ENCODE measurements at regions not wholly inside any gene's neighbourhood (a gene's known extent, or its start where the extent isn't known, plus 50 kb on each side); places are given as distances from the start of the nearest gene placed in this dataset.

- Histone ChIP-seq H3K79me2 (ENCODE audit: insufficient read depth) (no peaks in the 10 kb centered on the region), H3K27me3 (ENCODE audit: insufficient read depth) (no peaks in the 10 kb centered on the region; the same call in 1 of the 2 replicates), H3K9me3 (no peaks in the 10 kb centered on the region), H3K27ac (ENCODE audit: low read depth in 2 of 2, low read length in 1 of 2) (no peak overlapping the region), H3K4me3 (ENCODE audit: low read depth in 2 of 2, low read length in 1 of 2) (no peak overlapping the region), H3K9me2 (no peaks in the 10 kb centered on the region), H3K36me3 (replicated peaks in 1 of 2; ENCODE audit: control insufficient read depth in 1 of 2, insufficient read depth in 2 of 2, low read length in 1 of 2) (no peaks in the 10 kb centered on the region), H3K9ac (no peak overlapping the region), H3F3A (replicated peaks; ENCODE audit: insufficient read depth) (no peaks in the 10 kb centered on the region), H3K4me1 (ENCODE audit: control insufficient read depth in 1 of 2, insufficient read depth in 2 of 2, low read depth in 1 of 2, low read length in 1 of 2) (peaks cover 0 to 15% of the 10 kb centered on the region in 2 experiments; a peak in 2 of 4 replicates), H3K4me2 (no peak overlapping the region), H4K20me1 (ENCODE audit: insufficient read depth) (no peaks in the 10 kb centered on the region), H2AFZ (ENCODE audit: low read depth) (no peak overlapping the region)
- DNase-seq: no peak
- ChIA-PET POLR2A (no interaction called here), CTCF (no interaction called here)
- WGBS (ENCODE audit: low lambda C conversion rate): 12% methylated on average over 3 of the region's 3 CpGs
- TF ChIP-seq RAD21 (IDR thresholded peaks at IDR 0.05; ENCODE audit: low read length) (no peak), RFX5 (IDR thresholded peaks at IDR 0.05; ENCODE audit: low read length) (no peak), RCOR1 (IDR thresholded peaks at IDR 0.05; ENCODE audit: low read length) (no peak), TAF1 (IDR thresholded peaks at IDR 0.05; ENCODE audit: borderline replicate concordance, low read depth, low read length) (no peak), YY1 (IDR thresholded peaks at IDR 0.05; ENCODE audit: low read depth) (no peak), FOSL2 (IDR thresholded peaks at IDR 0.05; ENCODE audit: borderline replicate concordance, low read depth) (no peak), PBX3 (IDR thresholded peaks at IDR 0.05) (no peak), CTCF (IDR thresholded peaks at IDR 0.05) (no peak), CHD2 (IDR thresholded peaks at IDR 0.05; ENCODE audit: low read length, partially characterized antibody) (no peak), FOXJ3 (CRISPR knock-in tag; IDR thresholded peaks at IDR 0.05) (no peak), NRF1 (IDR thresholded peaks at IDR 0.05; ENCODE audit: low read depth, low read length) (no peak), EP300 (IDR thresholded peaks at IDR 0.05; ENCODE audit: borderline replicate concordance in 1 of 2, low read depth in 1 of 2, low read length in 1 of 2) (no peak), POLR2AphosphoS5 (IDR thresholded peaks at IDR 0.05; ENCODE audit: low read depth, low read length) (no peak), TCF12 (IDR thresholded peaks at IDR 0.05) (no peak)
Observed at GRCh38 chr12:64944966-64945365, 120.5 kb downstream of the TBC1D30 start.

GRCh38 chr12:64946132-64946829, 121.8 kb downstream of the TBC1D30 start:
- Histone ChIP-seq H3K9me2 (no peaks in the 10 kb centered on the region), H3K36me3 (replicated peaks in 1 of 2; ENCODE audit: control insufficient read depth in 1 of 2, insufficient read depth in 2 of 2, low read length in 1 of 2) (no peaks in the 10 kb centered on the region), H3K9me3 (no peaks in the 10 kb centered on the region), H3K27me3 (ENCODE audit: insufficient read depth) (no peaks in the 10 kb centered on the region; the same call in 1 of the 2 replicates), H3K4me2 (no peak overlapping the region), H3K4me3 (ENCODE audit: low read depth in 2 of 2, low read length in 1 of 2) (no peak overlapping the region), H3K27ac (ENCODE audit: low read depth in 2 of 2, low read length in 1 of 2) (peak overlapping the region in 1 of 2 experiments; percentile 91; a peak in 2 of 4 replicates), H3K4me1 (ENCODE audit: control insufficient read depth in 1 of 2, insufficient read depth in 2 of 2, low read depth in 1 of 2, low read length in 1 of 2) (peaks cover 0 to 15% of the 10 kb centered on the region in 2 experiments; a peak in 2 of 4 replicates), H3K79me2 (ENCODE audit: insufficient read depth) (no peaks in the 10 kb centered on the region), H3F3A (replicated peaks; ENCODE audit: insufficient read depth) (no peaks in the 10 kb centered on the region), H4K20me1 (ENCODE audit: insufficient read depth) (no peaks in the 10 kb centered on the region), H3K9ac (no peak overlapping the region), H2AFZ (ENCODE audit: low read depth) (no peak overlapping the region)
- ChIA-PET POLR2A (interaction anchor here (1.1 kb wide), 1 partner anchor 14 kb away, joined by 3 read pairs; no protein-coding TSS in a partner anchor), CTCF (no interaction called here)
- DNase-seq: peak; percentile 69
- WGBS (ENCODE audit: low lambda C conversion rate): 15% methylated on average over 5 of the region's 5 CpGs
- TF ChIP-seq EZH2phosphoT487 (IDR thresholded peaks at IDR 0.05; ENCODE audit: borderline replicate concordance, low read depth) (no peak), YY1 (IDR thresholded peaks at IDR 0.05; ENCODE audit: low read depth) (no peak), GATA2 (CRISPR knock-in tag; IDR thresholded peaks at IDR 0.05) (peak; percentile 66), CTCF (IDR thresholded peaks at IDR 0.05) (no peak), EP300 (IDR thresholded peaks at IDR 0.05; ENCODE audit: borderline replicate concordance in 1 of 2, low read depth in 1 of 2, low read length in 1 of 2) (peak in 1 of 2 experiments; percentile 54; a peak in 2 of 4 replicates), MEF2A (IDR thresholded peaks at IDR 0.05; ENCODE audit: borderline replicate concordance, low read depth) (no peak), TEAD4 (IDR thresholded peaks at IDR 0.05; ENCODE audit: borderline replicate concordance, insufficient read depth) (no peak), IRF3 (IDR thresholded peaks at IDR 0.05; ENCODE audit: low read depth, low read length) (no peak), USF1 (IDR thresholded peaks at IDR 0.05; ENCODE audit: borderline replicate concordance, low read depth) (no peak), FOXM1 (IDR thresholded peaks at IDR 0.05; ENCODE audit: low read depth) (no peak)
